ENCODE measurements at regions not wholly inside any gene's neighbourhood (a gene's known extent, or its start where the extent isn't known, plus 50 kb on each side); places are given as distances from the start of the nearest gene placed in this dataset.

- ATAC-seq: no peak
- CTCF ChIA-PET (ENCODE audit: low intra/inter-chr PET ratio): no interaction called here
Measured at GRCh38 chr14:57921377-57921776, 55.5 kb upstream of the SLC35F4 start.

GRCh38 chr14:57918791-57919190, 52.9 kb upstream of the SLC35F4 start:
- no peak for ATAC-seq
- no peak overlapping the region for H3K4me3 ChIP-seq
- H3K9me3 ChIP-seq (replicated peaks; ENCODE audit: control insufficient read depth, insufficient read depth, low read depth, low read length): no peaks in the 10 kb centered on the region
- no peak for FAIRE-seq
- BruUV-seq (replicated peaks): no TSS peak
- H3K4me2 ChIP-seq (ENCODE audit: insufficient read depth, low read length): no peak overlapping the region
- WGBS (ENCODE audit: insufficient coverage, low coverage, missing lambda C conversion rate): 0% methylated on average over 3 of the region's 3 CpGs
- H3K79me2 ChIP-seq (ENCODE audit: control insufficient read depth, insufficient read depth, low read length): no peaks in the 10 kb centered on the region
- intact Hi-C loops (cut with micrococcal nuclease): no loop called here
- no peaks in the 10 kb centered on the region for H4K20me1 ChIP-seq (replicated peaks; ENCODE audit: control insufficient read depth, insufficient read depth, low read length)
- no peaks in the 10 kb centered on the region for H3K4me1 ChIP-seq (replicated peaks in 1 of 2; ENCODE audit: control insufficient read depth in 2 of 2, insufficient read depth in 2 of 2, low read length in 2 of 2)
- no peaks in the 10 kb centered on the region for H3K9me1 ChIP-seq (ENCODE audit: control insufficient read depth, insufficient read depth, low read length)
- in situ Hi-C loops (cut with MboI): no loop called here
- no peak for DNase-seq (ENCODE audit: extremely low read depth in 1 of 4, low spot score in 3 of 4)
- ChIA-PET POLR2A (no interaction called here), CTCF (ENCODE audit: low intra/inter-chr PET ratio) (no interaction called here)
- H3K27ac ChIP-seq (ENCODE audit: extremely low read depth, low read depth, low read length): no peak overlapping the region
- H3K9ac ChIP-seq (ENCODE audit: insufficient read depth in 1 of 2, low read depth in 2 of 2, low read length in 2 of 2): no peak overlapping the region
- no peak overlapping the region for H2AFZ ChIP-seq (ENCODE audit: low read depth, low read length)
- no peaks in the 10 kb centered on the region for H3K36me3 ChIP-seq (ENCODE audit: control insufficient read depth, insufficient read depth, low read length)
- H3K27me3 ChIP-seq (ENCODE audit: control insufficient read depth in 2 of 2, insufficient read depth in 2 of 2, low read length in 2 of 2): no peaks in the 10 kb centered on the region
- TF ChIP-seq ZNF696 (CRISPR knock-in tag; conservative IDR thresholded peaks at IDR 0.05): no peak
- TF ChIP-seq NR2C2 (CRISPR knock-in tag; IDR thresholded peaks at IDR 0.05): no peak
- no peak for TF ChIP-seq NR2C2 (tag; IDR thresholded peaks at IDR 0.05)
- no peak for TF ChIP-seq NKRF (IDR thresholded peaks at IDR 0.05; ENCODE audit: borderline replicate concordance)
- TF ChIP-seq MLX (CRISPR knock-in tag; conservative IDR thresholded peaks at IDR 0.05): no peak
- no peak for TF ChIP-seq HES1 (IDR thresholded peaks at IDR 0.05; ENCODE audit: low read depth)
- no peak for TF ChIP-seq ZNF586 (CRISPR knock-in tag; conservative IDR thresholded peaks at IDR 0.05)
- TF ChIP-seq PBX2 (CRISPR knock-in tag; IDR thresholded peaks at IDR 0.05; ENCODE audit: low read depth): no peak
- TF ChIP-seq PBX2 (tag; conservative IDR thresholded peaks at IDR 0.05; ENCODE audit: low read depth): no peak

More at GRCh38 chr14:57921377-57921776, 55.5 kb upstream of the SLC35F4 start:
- DNase-seq (ENCODE audit: extremely low read depth in 1 of 4, low spot score in 3 of 4) (no peak), FAIRE-seq (no peak)
- POLR2A ChIA-PET: no interaction called here
- no peaks in the 10 kb centered on the region for H3K27me3 ChIP-seq (ENCODE audit: control insufficient read depth in 2 of 2, insufficient read depth in 2 of 2, low read length in 2 of 2)
- H3K27ac ChIP-seq (ENCODE audit: extremely low read depth, low read depth, low read length): no peak overlapping the region
- no peak overlapping the region for H3K9ac ChIP-seq (ENCODE audit: insufficient read depth in 1 of 2, low read depth in 2 of 2, low read length in 2 of 2)
- H3K36me3 ChIP-seq (ENCODE audit: control insufficient read depth, insufficient read depth, low read length): no peaks in the 10 kb centered on the region
- no peak overlapping the region for H3K4me2 ChIP-seq (ENCODE audit: insufficient read depth, low read length)
- no peaks in the 10 kb centered on the region for H3K9me3 ChIP-seq (replicated peaks; ENCODE audit: control insufficient read depth, insufficient read depth, low read depth, low read length)
- no peaks in the 10 kb centered on the region for H3K4me1 ChIP-seq (replicated peaks in 1 of 2; ENCODE audit: control insufficient read depth in 2 of 2, insufficient read depth in 2 of 2, low read length in 2 of 2)
- H4K20me1 ChIP-seq (replicated peaks; ENCODE audit: control insufficient read depth, insufficient read depth, low read length): no peaks in the 10 kb centered on the region
- no TSS peak for BruUV-seq (replicated peaks)
- in situ Hi-C loops (cut with MboI) (no loop called here), intact Hi-C loops (cut with micrococcal nuclease) (no loop called here)
- no peak overlapping the region for H2AFZ ChIP-seq (ENCODE audit: low read depth, low read length)
- H3K9me1 ChIP-seq (ENCODE audit: control insufficient read depth, insufficient read depth, low read length): no peaks in the 10 kb centered on the region
- H3K79me2 ChIP-seq (ENCODE audit: control insufficient read depth, insufficient read depth, low read length): no peaks in the 10 kb centered on the region
- no peak overlapping the region for H3K4me3 ChIP-seq
- WGBS (ENCODE audit: insufficient coverage, low coverage, missing lambda C conversion rate): 8% methylated on average over 2 of the region's 2 CpGs
- no peak for TF ChIP-seq NCOA2 (IDR thresholded peaks at IDR 0.05; ENCODE audit: partially characterized antibody in 2 of 2)

Data from K562 (cell line).